ENCODE measurements at regions not wholly inside any gene's neighbourhood (a gene's known extent, or its start where the extent isn't known, plus 50 kb on each side); places are given as distances from the start of the nearest gene placed in this dataset.

DNA sequence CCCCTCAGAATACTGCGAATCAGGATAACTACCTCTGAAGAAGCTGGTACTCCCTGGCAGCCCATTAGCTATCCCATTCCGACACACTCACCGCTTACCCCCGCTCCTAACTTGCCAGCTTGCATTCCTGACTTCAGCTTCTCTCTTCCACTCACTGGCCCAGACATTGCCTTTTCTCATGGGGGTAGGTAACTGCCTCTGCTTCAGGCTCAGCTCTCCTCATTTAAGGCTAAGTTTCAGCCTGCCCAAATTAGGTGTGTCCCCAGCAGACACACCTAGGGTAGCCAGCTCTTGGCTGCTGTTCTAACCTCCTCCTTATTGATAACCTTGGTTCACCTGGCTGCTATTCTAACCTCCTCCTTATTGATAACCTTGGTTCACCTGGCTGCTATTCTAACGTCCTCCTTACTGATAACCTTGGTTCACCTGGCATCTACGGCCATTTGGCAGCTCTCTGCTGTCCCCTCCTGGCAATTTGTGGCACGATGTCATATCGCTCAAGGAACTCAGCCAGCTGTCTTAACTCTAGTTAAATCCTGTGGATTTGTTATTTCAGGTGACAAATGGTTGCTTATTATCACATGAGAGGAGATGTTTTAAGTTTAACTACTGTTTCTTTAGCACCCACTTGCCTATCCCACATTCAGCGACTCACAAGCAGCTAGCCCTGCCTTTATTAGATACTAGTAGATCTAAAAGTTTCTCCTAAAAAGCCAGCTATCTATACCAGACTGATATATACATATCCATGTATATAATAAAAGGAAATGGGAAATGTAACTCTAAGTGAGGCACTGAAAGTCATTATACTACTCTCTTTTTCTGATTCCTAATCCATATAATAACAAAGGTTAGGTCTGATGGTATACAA, 106.5 kb upstream of the ACP3 start:
- TF ChIP-seq POLR2A (IDR thresholded peaks at IDR 0.05; ENCODE audit: low read length) = no peak
- TF ChIP-seq GATA1 (IDR thresholded peaks at IDR 0.05; ENCODE audit: low read depth, low read length) = no peak
